ENCODE measurements at regions not wholly inside any gene's neighbourhood (a gene's known extent, or its start where the extent isn't known, plus 50 kb on each side); places are given as distances from the start of the nearest gene placed in this dataset.

GRCh38 chr7:114182837-114183236, 231.8 kb upstream of the FOXP2 start:
- H3K79me2 ChIP-seq (ENCODE audit: insufficient read depth, low read length), result no peaks in the 10 kb centered on the region
- no peak overlapping the region for H3K27ac ChIP-seq (ENCODE audit: low read depth, low read length, poor library complexity, severe bottlenecking)
- no peak overlapping the region for H2AFZ ChIP-seq (ENCODE audit: low read length)
- H3K9ac ChIP-seq (ENCODE audit: low read length), result no peak overlapping the region
- no peaks in the 10 kb centered on the region for H3K36me3 ChIP-seq (ENCODE audit: insufficient read depth, low read length)
- no peak overlapping the region for H3K4me3 ChIP-seq (ENCODE audit: low read depth, low read length, poor library complexity, severe bottlenecking)
- H3K27me3 ChIP-seq (ENCODE audit: insufficient read depth, low read length), result no peaks in the 10 kb centered on the region
- H3K4me1 ChIP-seq (ENCODE audit: insufficient read depth, low read length, severe bottlenecking), result no peaks in the 10 kb centered on the region
- TF ChIP-seq CTCF (IDR thresholded peaks at IDR 0.05; ENCODE audit: low read length), result no peak
- TF ChIP-seq EZH2 (IDR thresholded peaks at IDR 0.05; ENCODE audit: borderline replicate concordance, low read length), result no peak
- H3K9me3 ChIP-seq (ENCODE audit: low read length), result no peaks in the 10 kb centered on the region
- H3K9me2 ChIP-seq (ENCODE audit: low read depth, low read length), result 0 out of 2 replicates have a peak, but pooled peaks cover 2% of the 10 kb centered on the region
- H4K20me1 ChIP-seq (ENCODE audit: insufficient read depth, low read length), result no peaks in the 10 kb centered on the region
- H3K4me2 ChIP-seq (ENCODE audit: low read length), result no peak overlapping the region
- H3F3A ChIP-seq (ENCODE audit: insufficient read depth, low read length), result no peaks in the 10 kb centered on the region

DNA sequence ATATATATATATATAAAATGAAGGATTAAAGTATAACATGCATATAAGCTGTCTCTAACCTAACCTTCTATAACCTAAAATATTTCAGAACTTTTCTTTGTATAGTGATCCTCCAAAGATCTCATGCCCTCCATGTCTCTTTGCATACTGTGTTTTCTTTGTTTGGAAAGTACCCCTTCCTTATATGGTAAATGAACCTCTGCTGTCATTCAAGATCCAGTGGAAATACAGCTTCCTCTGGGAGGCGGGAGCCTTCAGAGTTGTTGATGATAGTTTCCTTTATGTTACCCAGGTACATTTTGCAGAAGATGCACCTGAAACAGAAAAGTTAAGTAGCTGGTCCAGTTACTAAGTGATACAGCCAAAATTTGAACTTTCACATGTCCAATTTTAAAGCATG, 233.3 kb upstream of the FOXP2 start:
- no peaks in the 10 kb centered on the region for H3K27me3 ChIP-seq (ENCODE audit: insufficient read depth, low read length)
- no peak for TF ChIP-seq EZH2 (IDR thresholded peaks at IDR 0.05; ENCODE audit: borderline replicate concordance, low read length)
- TF ChIP-seq CTCF (IDR thresholded peaks at IDR 0.05; ENCODE audit: low read length), result no peak
- 0 out of 2 replicates have a peak, but pooled peaks cover 2% of the 10 kb centered on the region for H3K9me2 ChIP-seq (ENCODE audit: low read depth, low read length)
- no peak overlapping the region for H2AFZ ChIP-seq (ENCODE audit: low read length)
- no peak overlapping the region for H3K27ac ChIP-seq (ENCODE audit: low read depth, low read length, poor library complexity, severe bottlenecking)
- H3K79me2 ChIP-seq (ENCODE audit: insufficient read depth, low read length), result no peaks in the 10 kb centered on the region
- H3K4me1 ChIP-seq (ENCODE audit: insufficient read depth, low read length, severe bottlenecking), result no peaks in the 10 kb centered on the region
- no peaks in the 10 kb centered on the region for H3K9me3 ChIP-seq (ENCODE audit: low read length)
- no peak overlapping the region for H3K9ac ChIP-seq (ENCODE audit: low read length)
- H3K4me3 ChIP-seq (ENCODE audit: low read depth, low read length, poor library complexity, severe bottlenecking), result no peak overlapping the region
- H4K20me1 ChIP-seq (ENCODE audit: insufficient read depth, low read length), result no peaks in the 10 kb centered on the region
- no peaks in the 10 kb centered on the region for H3F3A ChIP-seq (ENCODE audit: insufficient read depth, low read length)
- H3K36me3 ChIP-seq (ENCODE audit: insufficient read depth, low read length), result no peaks in the 10 kb centered on the region
- no peak overlapping the region for H3K4me2 ChIP-seq (ENCODE audit: low read length)

DNA sequence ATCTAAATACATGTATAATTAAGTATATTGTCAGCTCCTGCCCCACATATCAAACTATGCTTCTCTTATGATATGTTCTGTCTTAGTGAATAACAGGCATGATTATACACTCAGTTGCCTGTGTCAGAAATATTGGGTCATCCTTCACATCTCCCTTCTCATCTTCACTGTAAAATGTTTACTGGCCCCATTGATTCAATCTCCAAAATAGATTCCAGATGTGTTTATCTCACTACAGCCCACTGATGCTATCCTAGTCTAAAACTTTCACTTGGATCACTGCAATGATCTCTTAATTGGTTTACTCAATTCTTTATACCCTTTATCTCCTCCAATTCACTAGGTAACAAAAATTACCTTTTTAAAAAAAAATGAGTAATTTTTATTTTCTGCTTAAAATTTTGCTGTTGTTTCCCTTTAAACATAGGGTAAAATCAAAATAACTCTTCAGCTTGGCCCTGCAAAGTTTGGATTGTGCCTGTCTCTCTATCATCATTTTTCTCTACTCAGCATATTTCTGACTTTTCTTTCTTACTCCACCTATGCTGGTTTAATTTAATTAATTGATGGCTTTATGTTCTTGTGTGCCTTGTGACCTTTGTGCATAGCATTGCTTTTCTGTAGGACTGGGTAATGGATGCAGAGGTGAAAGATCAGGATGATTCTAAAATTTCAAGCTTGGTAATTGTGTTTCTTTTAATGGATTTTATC, 233.9 kb upstream of the FOXP2 start:
- Histone ChIP-seq H3F3A (ENCODE audit: insufficient read depth, low read length) (no peaks in the 10 kb centered on the region), H3K9me2 (ENCODE audit: low read depth, low read length) (0 out of 2 replicates have a peak, but pooled peaks cover 2% of the 10 kb centered on the region), H3K79me2 (ENCODE audit: insufficient read depth, low read length) (no peaks in the 10 kb centered on the region), H4K20me1 (ENCODE audit: insufficient read depth, low read length) (no peaks in the 10 kb centered on the region), H3K27ac (ENCODE audit: low read depth, low read length, poor library complexity, severe bottlenecking) (no peak overlapping the region), H3K9ac (ENCODE audit: low read length) (no peak overlapping the region), H3K4me1 (ENCODE audit: insufficient read depth, low read length, severe bottlenecking) (no peaks in the 10 kb centered on the region), H3K9me3 (ENCODE audit: low read length) (no peaks in the 10 kb centered on the region), H2AFZ (ENCODE audit: low read length) (no peak overlapping the region), H3K27me3 (ENCODE audit: insufficient read depth, low read length) (no peaks in the 10 kb centered on the region), H3K4me3 (ENCODE audit: low read depth, low read length, poor library complexity, severe bottlenecking) (no peak overlapping the region), H3K4me2 (ENCODE audit: low read length) (no peak overlapping the region), H3K36me3 (ENCODE audit: insufficient read depth, low read length) (no peaks in the 10 kb centered on the region)
- TF ChIP-seq EZH2 (IDR thresholded peaks at IDR 0.05; ENCODE audit: borderline replicate concordance, low read length) (no peak), CTCF (IDR thresholded peaks at IDR 0.05; ENCODE audit: low read length) (no peak)
